ENCODE measurements at regions not wholly inside any gene's neighbourhood (a gene's known extent, or its start where the extent isn't known, plus 50 kb on each side); places are given as distances from the start of the nearest gene placed in this dataset.
"Not testable (repeated sequence)": the region's sequence is repeated elsewhere in the genome, so short reads cannot be mapped to it uniquely, and the experiment has no call there.

GRCh38 chr16:13798211-13798610 lies 121.7 kb upstream of the ERCC4 start:
- no peak for DNase-seq (ENCODE audit: low read depth, low spot score)

GRCh38 chr16:13803974-13804373 lies 116.0 kb upstream of the ERCC4 start:
- DNase-seq (ENCODE audit: low read depth, low spot score), result no peak

- DNase-seq (ENCODE audit: low read depth, low spot score), result no peak
Measured at GRCh38 chr16:13805951-13806350, 114.0 kb upstream of the ERCC4 start.

- DNase-seq (ENCODE audit: low read depth, low spot score), result no peak
Measured at GRCh38 chr16:13806671-13807070, 113.3 kb upstream of the ERCC4 start.

GRCh38 chr16:13808102-13808501 lies 111.9 kb upstream of the ERCC4 start:
- no peak for DNase-seq (ENCODE audit: low read depth, low spot score)

- no peak for DNase-seq (ENCODE audit: low read depth, low spot score)
Measured at GRCh38 chr16:13809765-13810164, 110.2 kb upstream of the ERCC4 start.

- DNase-seq (ENCODE audit: low read depth, low spot score), result no peak
Measured at GRCh38 chr16:13811834-13812233, 108.1 kb upstream of the ERCC4 start.

- DNase-seq (ENCODE audit: low read depth, low spot score), result no peak
Measured at GRCh38 chr16:13816701-13817100, 103.3 kb upstream of the ERCC4 start.

- no peak for DNase-seq (ENCODE audit: low read depth, low spot score)
Measured at GRCh38 chr16:13823501-13823900, 96.5 kb upstream of the ERCC4 start.

GRCh38 chr16:13829697-13830299 lies 90.2 kb upstream of the ERCC4 start:
- DNase-seq (ENCODE audit: low read depth, low spot score), result no peak

- DNase-seq (ENCODE audit: low read depth, low spot score), result no peak
Measured at GRCh38 chr16:13833515-13833914, 86.4 kb upstream of the ERCC4 start.

GRCh38 chr16:13835387-13835786 lies 84.6 kb upstream of the ERCC4 start:
- DNase-seq (ENCODE audit: low read depth, low spot score), result no peak

GRCh38 chr16:13835935-13836730 lies 83.8 kb upstream of the ERCC4 start:
- DNase-seq (ENCODE audit: low read depth, low spot score), result no peak

GRCh38 chr16:13838401-13839190 lies 81.4 kb upstream of the ERCC4 start:
- DNase-seq (ENCODE audit: low read depth, low spot score), result no peak

GRCh38 chr16:13839577-13839976 lies 80.4 kb upstream of the ERCC4 start:
- no peak for DNase-seq (ENCODE audit: low read depth, low spot score)

GRCh38 chr16:13845232-13845631 lies 74.7 kb upstream of the ERCC4 start:
- DNase-seq (ENCODE audit: low read depth, low spot score), result no peak

- DNase-seq (ENCODE audit: low read depth, low spot score), result no peak
Measured at GRCh38 chr16:13848795-13849194, 71.2 kb upstream of the ERCC4 start.

GRCh38 chr16:13850173-13850572 lies 69.8 kb upstream of the ERCC4 start:
- DNase-seq (ENCODE audit: low read depth, low spot score), result not testable (repeated sequence)

GRCh38 chr16:13852827-13853226 lies 67.1 kb upstream of the ERCC4 start:
- no peak for DNase-seq (ENCODE audit: low read depth, low spot score)

GRCh38 chr16:13856398-13856797 lies 63.6 kb upstream of the ERCC4 start:
- no peak for DNase-seq (ENCODE audit: low read depth, low spot score)

- DNase-seq (ENCODE audit: low read depth, low spot score), result no peak
Measured at GRCh38 chr16:13856811-13857511, 63.0 kb upstream of the ERCC4 start.
